ENCODE measurements at regions not wholly inside any gene's neighbourhood (a gene's known extent, or its start where the extent isn't known, plus 50 kb on each side); places are given as distances from the start of the nearest gene placed in this dataset.

- DNase-seq (ENCODE audit: low read depth) = no peak
Observed at GRCh38 chr10:47104786-47105385, 193.7 kb downstream of the PTPN20 start.

GRCh38 chr10:47107007-47107747 lies 192.8 kb upstream of the GDF10 start:
- DNase-seq (ENCODE audit: low read depth) = no peak

GRCh38 chr10:47109906-47110305 lies 190.1 kb upstream of the GDF10 start:
- no peak for DNase-seq (ENCODE audit: low read depth)

GRCh38 chr10:47111329-47111862 lies 188.6 kb upstream of the GDF10 start:
- DNase-seq (ENCODE audit: low read depth) = no peak

GRCh38 chr10:47112612-47113011 lies 187.4 kb upstream of the GDF10 start:
- no peak for DNase-seq (ENCODE audit: low read depth)

- no peak for DNase-seq (ENCODE audit: low read depth)
Observed at GRCh38 chr10:47113907-47114500, 186.0 kb upstream of the GDF10 start.

- no peak for DNase-seq (ENCODE audit: low read depth)
Observed at GRCh38 chr10:47114680-47115186, 185.3 kb upstream of the GDF10 start.

GRCh38 chr10:47115322-47115721 lies 184.7 kb upstream of the GDF10 start:
- no peak for DNase-seq (ENCODE audit: low read depth)

GRCh38 chr10:47116445-47116844 lies 183.6 kb upstream of the GDF10 start:
- DNase-seq (ENCODE audit: low read depth) = no peak

- DNase-seq (ENCODE audit: low read depth) = no peak
Observed at GRCh38 chr10:47118326-47118725, 181.7 kb upstream of the GDF10 start.

GRCh38 chr10:47121336-47121735 lies 178.7 kb upstream of the GDF10 start:
- DNase-seq (ENCODE audit: low read depth) = no peak

GRCh38 chr10:47123716-47124288 lies 176.2 kb upstream of the GDF10 start:
- DNase-seq (ENCODE audit: low read depth) = no peak

- peak; percentile 27 for DNase-seq (ENCODE audit: low read depth)
Observed at GRCh38 chr10:47127188-47127785, 172.7 kb upstream of the GDF10 start.

- DNase-seq (ENCODE audit: low read depth) = no peak
Observed at GRCh38 chr10:47130491-47130890, 169.5 kb upstream of the GDF10 start.

GRCh38 chr10:47133871-47134570 lies 166.0 kb upstream of the GDF10 start:
- no peak for DNase-seq (ENCODE audit: low read depth)

- no peak for DNase-seq (ENCODE audit: low read depth)
Observed at GRCh38 chr10:47136866-47137265, 163.1 kb upstream of the GDF10 start.

- DNase-seq (ENCODE audit: low read depth) = no peak
Observed at GRCh38 chr10:47137311-47137851, 162.6 kb upstream of the GDF10 start.

GRCh38 chr10:47139121-47139520 lies 160.9 kb upstream of the GDF10 start:
- no peak for DNase-seq (ENCODE audit: low read depth)

GRCh38 chr10:47140761-47141348 lies 159.1 kb upstream of the GDF10 start:
- no peak for DNase-seq (ENCODE audit: low read depth)

- DNase-seq (ENCODE audit: low read depth) = no peak
Observed at GRCh38 chr10:47141349-47141748, 158.6 kb upstream of the GDF10 start.

GRCh38 chr10:47143072-47143471 lies 156.9 kb upstream of the GDF10 start:
- no peak for DNase-seq (ENCODE audit: low read depth)

All from CMK (cell line).